ENCODE measurements at regions not wholly inside any gene's neighbourhood (a gene's known extent, or its start where the extent isn't known, plus 50 kb on each side); places are given as distances from the start of the nearest gene placed in this dataset.

DNA sequence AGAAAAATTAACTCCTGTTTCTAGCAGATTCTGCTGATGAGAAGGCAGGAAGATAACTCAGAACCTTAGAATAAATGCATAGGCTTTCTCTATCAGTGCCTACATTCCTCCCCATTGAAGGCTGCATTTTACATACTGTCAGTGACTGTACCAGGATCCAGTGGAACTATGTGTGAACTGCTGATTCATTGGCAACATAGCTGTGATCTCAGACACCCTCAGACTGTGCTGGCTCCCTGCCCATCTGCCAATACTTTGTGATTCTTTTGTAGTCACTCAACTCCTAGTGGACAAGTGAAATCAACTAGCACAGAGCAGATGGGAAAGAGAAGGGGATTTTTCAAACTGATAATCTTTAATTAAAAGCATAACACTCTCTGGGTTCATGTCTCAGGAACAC lies 375.8 kb downstream of the MDFIC start (continued):
- TF ChIP-seq, protein P1, sequence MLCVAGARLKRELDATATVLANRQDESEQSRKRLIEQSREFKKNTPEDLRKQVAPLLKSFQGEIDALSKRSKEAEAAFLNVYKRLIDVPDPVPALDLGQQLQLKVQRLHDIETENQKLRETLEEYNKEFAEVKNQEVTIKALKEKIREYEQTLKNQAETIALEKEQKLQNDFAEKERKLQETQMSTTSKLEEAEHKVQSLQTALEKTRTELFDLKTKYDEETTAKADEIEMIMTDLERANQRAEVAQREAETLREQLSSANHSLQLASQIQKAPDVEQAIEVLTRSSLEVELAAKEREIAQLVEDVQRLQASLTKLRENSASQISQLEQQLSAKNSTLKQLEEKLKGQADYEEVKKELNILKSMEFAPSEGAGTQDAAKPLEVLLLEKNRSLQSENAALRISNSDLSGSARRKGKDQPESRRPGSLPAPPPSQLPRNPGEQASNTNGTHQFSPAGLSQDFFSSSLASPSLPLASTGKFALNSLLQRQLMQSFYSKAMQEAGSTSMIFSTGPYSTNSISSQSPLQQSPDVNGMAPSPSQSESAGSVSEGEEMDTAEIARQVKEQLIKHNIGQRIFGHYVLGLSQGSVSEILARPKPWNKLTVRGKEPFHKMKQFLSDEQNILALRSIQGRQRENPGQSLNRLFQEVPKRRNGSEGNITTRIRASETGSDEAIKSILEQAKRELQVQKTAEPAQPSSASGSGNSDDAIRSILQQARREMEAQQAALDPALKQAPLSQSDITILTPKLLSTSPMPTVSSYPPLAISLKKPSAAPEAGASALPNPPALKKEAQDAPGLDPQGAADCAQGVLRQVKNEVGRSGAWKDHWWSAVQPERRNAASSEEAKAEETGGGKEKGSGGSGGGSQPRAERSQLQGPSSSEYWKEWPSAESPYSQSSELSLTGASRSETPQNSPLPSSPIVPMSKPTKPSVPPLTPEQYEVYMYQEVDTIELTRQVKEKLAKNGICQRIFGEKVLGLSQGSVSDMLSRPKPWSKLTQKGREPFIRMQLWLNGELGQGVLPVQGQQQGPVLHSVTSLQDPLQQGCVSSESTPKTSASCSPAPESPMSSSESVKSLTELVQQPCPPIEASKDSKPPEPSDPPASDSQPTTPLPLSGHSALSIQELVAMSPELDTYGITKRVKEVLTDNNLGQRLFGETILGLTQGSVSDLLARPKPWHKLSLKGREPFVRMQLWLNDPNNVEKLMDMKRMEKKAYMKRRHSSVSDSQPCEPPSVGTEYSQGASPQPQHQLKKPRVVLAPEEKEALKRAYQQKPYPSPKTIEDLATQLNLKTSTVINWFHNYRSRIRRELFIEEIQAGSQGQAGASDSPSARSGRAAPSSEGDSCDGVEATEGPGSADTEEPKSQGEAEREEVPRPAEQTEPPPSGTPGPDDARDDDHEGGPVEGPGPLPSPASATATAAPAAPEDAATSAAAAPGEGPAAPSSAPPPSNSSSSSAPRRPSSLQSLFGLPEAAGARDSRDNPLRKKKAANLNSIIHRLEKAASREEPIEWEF (CRISPR knock-in tag; IDR thresholded peaks at IDR 0.05), result no peak
- no peak for TF ChIP-seq PURB (CRISPR knock-in tag; IDR thresholded peaks at IDR 0.05; ENCODE audit: low read depth)
- no peak for TF ChIP-seq RBM39 (optimal IDR thresholded peaks at IDR 0.05; ENCODE audit: low read depth, low read length)
- TF ChIP-seq SMAD3 (CRISPR knock-in tag; conservative IDR thresholded peaks at IDR 0.05), result no peak

DNA sequence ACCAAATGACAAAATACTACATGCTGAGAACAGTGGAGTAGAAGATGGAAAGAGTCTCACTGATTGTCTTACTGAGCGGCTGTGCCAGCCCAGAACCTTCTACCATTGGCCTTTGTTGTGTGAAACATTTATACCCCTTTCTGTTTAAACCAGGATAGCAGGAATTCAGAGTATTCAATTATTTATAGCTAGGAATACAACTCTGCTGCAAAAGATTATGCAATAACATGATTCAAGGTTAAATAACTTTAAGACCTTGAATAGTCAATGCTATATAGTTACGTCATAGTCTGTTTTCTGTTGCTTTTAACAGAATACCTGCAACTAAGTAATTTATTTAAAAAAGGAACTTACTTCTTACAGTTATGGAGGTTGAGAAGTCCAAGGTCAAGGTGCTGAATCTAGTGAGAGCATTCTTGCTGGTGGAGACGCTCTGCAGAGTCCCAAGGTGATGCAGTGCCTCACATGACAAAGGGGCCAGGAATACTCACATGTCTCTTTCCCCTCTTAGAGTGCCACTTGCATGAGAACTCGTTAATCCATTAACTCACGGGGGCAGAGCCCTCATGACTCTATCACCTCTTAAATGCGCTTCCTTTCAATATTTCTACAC lies 371.8 kb downstream of the MDFIC start:
- H3K9ac ChIP-seq (ENCODE audit: insufficient read depth in 1 of 2, low read depth in 2 of 2, low read length in 2 of 2), result no peak overlapping the region

More for the DNA sequence above, 371.8 kb downstream of the MDFIC start:
- Histone ChIP-seq H3K27ac (ENCODE audit: extremely low read depth, low read depth, low read length) (no peak overlapping the region), H2AFZ (ENCODE audit: low read depth, low read length) (no peak overlapping the region), H3K27me3 (ENCODE audit: control insufficient read depth in 2 of 2, insufficient read depth in 2 of 2, low read length in 2 of 2) (no peaks in the 10 kb centered on the region), H3K4me1 (replicated peaks in 1 of 2; ENCODE audit: control insufficient read depth in 2 of 2, insufficient read depth in 2 of 2, low read length in 2 of 2) (no peaks in the 10 kb centered on the region), H3K9me1 (ENCODE audit: control insufficient read depth, insufficient read depth, low read length) (no peaks in the 10 kb centered on the region), H4K20me1 (replicated peaks; ENCODE audit: control insufficient read depth, insufficient read depth, low read length) (no peaks in the 10 kb centered on the region), H3K4me2 (ENCODE audit: insufficient read depth, low read length) (no peak overlapping the region), H3K4me3 (no peak overlapping the region), H3K79me2 (ENCODE audit: control insufficient read depth, insufficient read depth, low read length) (no peaks in the 10 kb centered on the region), H3K9me3 (replicated peaks; ENCODE audit: control insufficient read depth, insufficient read depth, low read depth, low read length) (no peaks in the 10 kb centered on the region), H3K36me3 (ENCODE audit: control insufficient read depth, insufficient read depth, low read length) (no peaks in the 10 kb centered on the region)
- 1% methylated on average over 6 of the region's 6 CpGs for WGBS (ENCODE audit: insufficient coverage, low coverage, missing lambda C conversion rate)
- in situ Hi-C loops (cut with MboI), result no loop called here
- intact Hi-C loops (cut with micrococcal nuclease), result no loop called here
- ChIA-PET POLR2A (no interaction called here), CTCF (ENCODE audit: low intra/inter-chr PET ratio) (no interaction called here)
- BruUV-seq (replicated peaks), result no TSS peak
- no peak for TF ChIP-seq ZNF175 (CRISPR knock-in tag; IDR thresholded peaks at IDR 0.05; ENCODE audit: low read depth)
- peak; percentile 16; the same call in 1 of the 2 replicates for TF ChIP-seq CEBPB (tag; IDR thresholded peaks at IDR 0.05)
- TF ChIP-seq CEBPG (CRISPR knock-in tag; IDR thresholded peaks at IDR 0.05), result no peak
- peak; percentile 22 to 75; a peak in 3 of 4 replicates for TF ChIP-seq CEBPG (tag; conservative IDR thresholded peaks at IDR 0.05 in 1 of 2, IDR thresholded peaks at IDR 0.05 in 1 of 2)
- no peak for TF ChIP-seq GTF2F1 (IDR thresholded peaks at IDR 0.05; ENCODE audit: low read depth, low read length)
- DNase-seq (ENCODE audit: extremely low read depth in 1 of 4, low spot score in 3 of 4) (no peak), ATAC-seq (no peak), FAIRE-seq (no peak)
